Hepatocyte (in vitro differentiated cells): ENCODE measurements at regions not wholly inside any gene's neighbourhood (a gene's known extent, or its start where the extent isn't known, plus 50 kb on each side); places are given as distances from the start of the nearest gene placed in this dataset.

Source experiments
- DNase-seq: peaks from one replicate; pipeline ENCODE4 v3.0.0-alpha.2; 2016; ENCODE audit warnings: low spot score
- H2AFZ ChIP-seq: fragments of 200-600 bp; sonication (generic); 2 replicates; pipeline ENCODE4 v1.6.0; 2016; ENCODE audit warnings: antibody characterized with exemption, mild to moderate bottlenecking
- H3K27ac ChIP-seq: fragments of 200-600 bp; sonication (generic); 2 replicates; pipeline ENCODE4 v1.5.1; 2016; ENCODE audit warnings: mild to moderate bottlenecking
- H3K27me3 ChIP-seq: fragments of 200-600 bp; sonication (generic); 2 replicates; pipeline ENCODE4 v1.6.1; 2016
- H3K36me3 ChIP-seq: fragments of 200-600 bp; sonication (generic); replicated peaks from 2 replicates; pipeline ENCODE4 v1.5.1; 2016; ENCODE audit warnings: low read depth; ENCODE audit not compliant: insufficient read depth
- H3K4me1 ChIP-seq: fragments of 200-600 bp; sonication (generic); 2 replicates; pipeline ENCODE4 v1.5.1; 2016; ENCODE audit warnings: mild to moderate bottlenecking, moderate library complexity; ENCODE audit not compliant: insufficient read depth
- H3K4me2 ChIP-seq: fragments of 200-600 bp; sonication (generic); 2 replicates; pipeline ENCODE4 v1.6.0; 2016
- H3K4me3 ChIP-seq: fragments of 200-600 bp; sonication (generic); 2 replicates; pipeline ENCODE4 v1.5.1; 2016; ENCODE audit warnings: mild to moderate bottlenecking
- H3K79me2 ChIP-seq: fragments of 200-600 bp; sonication (generic); 2 replicates; pipeline ENCODE4 v1.6.0; 2017; ENCODE audit warnings: mild to moderate bottlenecking
- H3K9me2 ChIP-seq: fragments of 200-600 bp; sonication (generic); replicated peaks from 2 replicates; pipeline ENCODE4 v1.6.0; 2017; ENCODE audit warnings: mild to moderate bottlenecking; ENCODE audit not compliant: insufficient read depth
- H3K9me3 ChIP-seq: fragments of 200-600 bp; sonication (generic); 2 replicates; pipeline ENCODE4 v1.5.1; 2016; ENCODE audit warnings: low read depth, mild to moderate bottlenecking
- H4K20me1 ChIP-seq: fragments of 200-600 bp; sonication (generic); 2 replicates; pipeline ENCODE4 v1.6.0; 2016; ENCODE audit warnings: mild to moderate bottlenecking; ENCODE audit not compliant: insufficient read depth, poor library complexity, severe bottlenecking
- EZH2 ChIP-seq: fragments of 200-600 bp; sonication (generic); IDR thresholded peaks from 2 replicates; pipeline ENCODE4 v1.6.1; 2016; ENCODE audit warnings: antibody characterized with exemption, mild to moderate bottlenecking, borderline replicate concordance
- EZH2phosphoT487 ChIP-seq: fragments of 200-600 bp; sonication (generic); IDR thresholded peaks from one replicate; pipeline ENCODE4 v1.6.1; 2018; ENCODE audit warnings: antibody characterized with exemption, mild to moderate bottlenecking, low read depth, moderate library complexity; ENCODE audit not compliant: unreplicated experiment, severe bottlenecking
- WGBS: methylation state at CpG from one replicate; pipeline ENCODE4 v1.1.6; 2016; ENCODE audit warnings: low lambda C conversion rate; ENCODE audit errors: missing lambda C conversion rate; 5-methylcytosine and 5-hydroxymethylcytosine counted together
- TF ChIP-seq, protein P1 (sequence below): fragments of 200-600 bp; sonication (generic); IDR thresholded peaks from 2 replicates; pipeline ENCODE4 v1.5.1; 2016; ENCODE audit warnings: antibody characterized with exemption, mild to moderate bottlenecking; ENCODE audit not compliant: poor library complexity

DNA sequence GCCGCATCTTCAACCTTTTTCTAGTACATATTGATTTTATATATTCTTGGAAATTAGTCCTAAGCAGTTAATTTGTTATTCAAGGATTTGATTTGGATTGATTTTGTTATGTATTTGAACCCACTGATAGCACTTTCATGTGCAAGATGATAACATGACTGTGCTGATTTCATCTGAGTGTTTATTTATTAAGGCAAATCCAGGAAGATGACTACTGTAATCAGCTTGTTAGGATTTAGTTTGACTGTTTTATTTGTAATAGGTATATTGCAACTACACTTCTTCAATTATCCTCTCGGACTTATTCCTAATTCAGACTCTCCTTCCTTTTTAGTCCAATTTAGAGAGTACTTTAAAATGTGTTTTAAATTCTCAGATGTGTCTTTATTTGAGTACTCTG, 75.1 kb upstream of the PRKG1 start:
- Histone ChIP-seq H3K9me2 (no peaks in the 10 kb centered on the region), H3K9me3 (no peaks in the 10 kb centered on the region), H3K27me3 (no peaks in the 10 kb centered on the region), H3K79me2 (no peaks in the 10 kb centered on the region), H4K20me1 (no peaks in the 10 kb centered on the region), H2AFZ (no peak overlapping the region), H3K27ac (no peak overlapping the region), H3K4me2 (no peak overlapping the region), H3K4me1 (no peaks in the 10 kb centered on the region), H3K4me3 (no peak overlapping the region), H3K36me3 (no peaks in the 10 kb centered on the region)
- no peak for DNase-seq
- no peak for TF ChIP-seq EZH2
- no peak for TF ChIP-seq EZH2phosphoT487
- TF ChIP-seq, protein P1, sequence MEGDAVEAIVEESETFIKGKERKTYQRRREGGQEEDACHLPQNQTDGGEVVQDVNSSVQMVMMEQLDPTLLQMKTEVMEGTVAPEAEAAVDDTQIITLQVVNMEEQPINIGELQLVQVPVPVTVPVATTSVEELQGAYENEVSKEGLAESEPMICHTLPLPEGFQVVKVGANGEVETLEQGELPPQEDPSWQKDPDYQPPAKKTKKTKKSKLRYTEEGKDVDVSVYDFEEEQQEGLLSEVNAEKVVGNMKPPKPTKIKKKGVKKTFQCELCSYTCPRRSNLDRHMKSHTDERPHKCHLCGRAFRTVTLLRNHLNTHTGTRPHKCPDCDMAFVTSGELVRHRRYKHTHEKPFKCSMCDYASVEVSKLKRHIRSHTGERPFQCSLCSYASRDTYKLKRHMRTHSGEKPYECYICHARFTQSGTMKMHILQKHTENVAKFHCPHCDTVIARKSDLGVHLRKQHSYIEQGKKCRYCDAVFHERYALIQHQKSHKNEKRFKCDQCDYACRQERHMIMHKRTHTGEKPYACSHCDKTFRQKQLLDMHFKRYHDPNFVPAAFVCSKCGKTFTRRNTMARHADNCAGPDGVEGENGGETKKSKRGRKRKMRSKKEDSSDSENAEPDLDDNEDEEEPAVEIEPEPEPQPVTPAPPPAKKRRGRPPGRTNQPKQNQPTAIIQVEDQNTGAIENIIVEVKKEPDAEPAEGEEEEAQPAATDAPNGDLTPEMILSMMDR: no peak
- WGBS: 84% methylated on average over 2 of the region's 2 CpGs

DNA sequence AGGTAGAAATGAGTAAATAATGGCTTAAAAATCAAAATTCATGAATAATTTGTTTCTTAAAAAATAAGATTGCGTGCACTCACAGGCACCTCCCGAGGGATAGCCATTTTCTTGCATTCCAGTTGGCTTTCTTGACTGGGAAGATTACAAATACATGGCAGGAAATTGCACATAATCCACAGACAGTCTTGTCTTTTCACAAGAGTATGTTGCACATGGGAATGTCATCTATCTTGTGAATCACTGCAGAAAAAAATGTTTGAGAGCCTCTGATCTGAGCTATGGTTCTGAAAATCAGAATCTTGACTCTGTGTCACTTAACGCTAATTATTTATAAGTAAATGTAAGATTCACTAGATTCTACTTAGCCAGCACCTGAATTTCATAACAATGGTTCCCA, 74.1 kb upstream of the PRKG1 start:
- Histone ChIP-seq H3K4me2 (no peak overlapping the region), H3K4me1 (no peaks in the 10 kb centered on the region), H3K27ac (no peak overlapping the region), H3K4me3 (no peak overlapping the region), H4K20me1 (no peaks in the 10 kb centered on the region), H2AFZ (no peak overlapping the region), H3K36me3 (no peaks in the 10 kb centered on the region), H3K9me3 (no peaks in the 10 kb centered on the region), H3K27me3 (no peaks in the 10 kb centered on the region), H3K9me2 (no peaks in the 10 kb centered on the region), H3K79me2 (no peaks in the 10 kb centered on the region)
- no peak for DNase-seq
- TF ChIP-seq, protein P1: no peak
- TF ChIP-seq EZH2: no peak
- no peak for TF ChIP-seq EZH2phosphoT487
- WGBS: 67% methylated on average over 3 of the region's 3 CpGs

DNA sequence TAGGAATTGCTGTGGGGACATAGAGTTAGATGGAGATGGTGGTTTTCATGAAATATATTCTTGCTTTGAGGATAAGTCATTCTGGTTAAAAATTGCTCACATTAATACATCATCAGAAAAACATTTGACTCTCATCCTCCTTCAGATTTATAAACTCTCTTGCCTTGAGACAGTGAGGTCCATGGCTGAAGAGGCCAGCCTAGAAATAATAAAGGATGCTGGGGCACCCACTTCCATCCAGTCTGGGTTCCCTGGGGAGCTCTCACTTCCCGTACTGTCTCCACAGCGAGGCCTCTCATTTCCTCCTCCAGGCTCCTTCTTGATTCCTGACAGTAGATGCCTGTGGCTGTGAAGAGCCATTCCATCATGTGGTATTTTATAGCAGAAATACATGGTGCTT, 73.3 kb upstream of the PRKG1 start:
- Histone ChIP-seq H3K9me2 (no peaks in the 10 kb centered on the region), H3K9me3 (no peaks in the 10 kb centered on the region), H3K79me2 (no peaks in the 10 kb centered on the region), H3K4me2 (no peak overlapping the region), H3K27me3 (no peaks in the 10 kb centered on the region), H2AFZ (no peak overlapping the region), H3K36me3 (no peaks in the 10 kb centered on the region), H3K4me1 (no peaks in the 10 kb centered on the region), H3K27ac (no peak overlapping the region), H3K4me3 (no peak overlapping the region), H4K20me1 (no peaks in the 10 kb centered on the region)
- no peak for DNase-seq
- 81% methylated on average over 2 of the region's 2 CpGs for WGBS
- TF ChIP-seq EZH2 (no peak), EZH2phosphoT487 (no peak)
- TF ChIP-seq, protein P1: no peak

DNA sequence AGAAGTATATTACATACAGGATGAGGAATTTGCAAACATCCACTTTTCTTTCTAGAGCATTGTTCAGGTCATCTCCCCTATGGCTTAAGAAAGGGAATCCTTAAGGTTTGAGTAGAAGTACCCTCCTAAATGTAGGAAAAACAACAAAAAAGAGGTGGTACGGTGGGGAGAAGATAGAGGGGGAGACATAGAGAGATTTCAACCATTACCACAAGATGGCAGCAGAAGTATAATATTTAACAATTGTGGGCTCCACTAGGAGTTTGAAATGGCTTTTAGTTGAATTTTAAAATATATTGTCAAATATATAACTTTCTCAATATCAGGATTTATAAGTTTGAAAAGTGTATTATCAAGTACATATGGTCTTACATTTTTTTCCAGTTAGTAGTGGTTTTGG, 72.7 kb upstream of the PRKG1 start:
- no peak overlapping the region for H3K27ac ChIP-seq
- no peaks in the 10 kb centered on the region for H3K9me3 ChIP-seq
- no peaks in the 10 kb centered on the region for H3K27me3 ChIP-seq
- H3K4me2 ChIP-seq: no peak overlapping the region
- DNase-seq: peak; percentile 48
- no peaks in the 10 kb centered on the region for H3K9me2 ChIP-seq
- no peaks in the 10 kb centered on the region for H4K20me1 ChIP-seq
- H3K4me1 ChIP-seq: no peaks in the 10 kb centered on the region
- H3K4me3 ChIP-seq: no peak overlapping the region
- H3K79me2 ChIP-seq: no peaks in the 10 kb centered on the region
- TF ChIP-seq EZH2phosphoT487: no peak
- no peak for TF ChIP-seq EZH2
- TF ChIP-seq, protein P1: peak; percentile 78
- 0% methylated on average over 1 of the region's 1 CpG for WGBS
- H3K36me3 ChIP-seq: no peaks in the 10 kb centered on the region
- no peak overlapping the region for H2AFZ ChIP-seq
